H9 (cell line): ENCODE measurements at regions not wholly inside any gene's neighbourhood (a gene's known extent, or its start where the extent isn't known, plus 50 kb on each side); places are given as distances from the start of the nearest gene placed in this dataset.

Source experiments
- DNase-seq: peaks from one replicate; pipeline ENCODE4 v3.0.0-alpha.2; 2017
- H2AFZ ChIP-seq: one replicate; pipeline ENCODE4 v1.6.1; 2013; ENCODE audit warnings: mild to moderate bottlenecking, low read length, control low read depth, moderate library complexity
- H2AK5ac ChIP-seq: 2 replicates; pipeline ENCODE4 v1.6.1; 2013; ENCODE audit warnings: low read length, control low read depth, mixed read lengths; ENCODE audit not compliant: insufficient read length
- H2BK120ac ChIP-seq: one replicate; pipeline ENCODE4 v1.6.1; 2013; ENCODE audit warnings: low read depth, mild to moderate bottlenecking, low read length, control low read depth, inconsistent platforms; ENCODE audit not compliant: poor library complexity, severe bottlenecking
- H2BK12ac ChIP-seq: 2 replicates; pipeline ENCODE4 v1.6.1; 2013; ENCODE audit warnings: low read length, control low read depth, mixed read lengths, low read depth; ENCODE audit not compliant: insufficient read length
- H2BK15ac ChIP-seq: 2 replicates; pipeline ENCODE4 v1.6.1; 2013; ENCODE audit warnings: low read depth, low read length, control low read depth
- H2BK20ac ChIP-seq: one replicate; pipeline ENCODE4 v1.6.1; 2013; ENCODE audit warnings: low read depth, mild to moderate bottlenecking, low read length, control low read depth, inconsistent platforms; ENCODE audit not compliant: poor library complexity, severe bottlenecking
- H2BK5ac ChIP-seq: 2 replicates; pipeline ENCODE4 v1.6.1; 2013; ENCODE audit warnings: low read length, control low read depth, mixed read lengths; ENCODE audit not compliant: insufficient read length
- H3K14ac ChIP-seq: 2 replicates; pipeline ENCODE4 v1.6.1; 2013; ENCODE audit warnings: low read length, control low read depth; ENCODE audit not compliant: insufficient read depth
- H3K18ac ChIP-seq: 2 replicates; pipeline ENCODE4 v1.6.1; 2013; ENCODE audit warnings: low read depth, mild to moderate bottlenecking, mixed read lengths, low read length, control low read depth; ENCODE audit not compliant: insufficient read length
- H3K23ac ChIP-seq: 2 replicates; pipeline ENCODE4 v1.6.1; 2013; ENCODE audit warnings: low read length, control low read depth, mixed read lengths, low read depth; ENCODE audit not compliant: insufficient read length
- H3K23me2 ChIP-seq: 2 replicates; pipeline ENCODE4 v1.6.1; 2013; ENCODE audit warnings: low read depth, mild to moderate bottlenecking, mixed read lengths, low read length, control low read depth; ENCODE audit not compliant: insufficient read length, poor library complexity, severe bottlenecking
- H3K27ac ChIP-seq: 2 replicates; pipeline ENCODE4 v1.5.1; 2013; ENCODE audit warnings: low read length, control low read depth, mixed read lengths, low read depth; ENCODE audit not compliant: insufficient read length
- H3K27me3 ChIP-seq: 2 replicates; pipeline ENCODE4 v1.6.1; 2013; ENCODE audit warnings: low read length, control low read depth, inconsistent platforms; ENCODE audit not compliant: insufficient read depth
- H3K4ac ChIP-seq: 2 replicates; pipeline ENCODE4 v1.6.1; 2013; ENCODE audit warnings: low read depth, mild to moderate bottlenecking, control low read depth, inconsistent platforms, low read length, moderate library complexity
- H3K4me1 ChIP-seq: 2 replicates; pipeline ENCODE4 v1.6.1; 2013; ENCODE audit warnings: low read length, control low read depth, inconsistent platforms; ENCODE audit not compliant: insufficient read depth
- H3K4me2 ChIP-seq: 2 replicates; pipeline ENCODE4 v1.6.1; 2013; ENCODE audit warnings: low read length, control low read depth, mixed read lengths; ENCODE audit not compliant: insufficient read length, insufficient read depth
- H3K56ac ChIP-seq: 2 replicates; pipeline ENCODE4 v1.6.1; 2013; ENCODE audit warnings: low read depth, mild to moderate bottlenecking, mixed read lengths, low read length, control low read depth; ENCODE audit not compliant: insufficient read length
- H3K79me1 ChIP-seq: 2 replicates; pipeline ENCODE4 v1.6.1; 2013; ENCODE audit warnings: low read depth, mild to moderate bottlenecking, moderate library complexity, low read length, control low read depth, inconsistent platforms; ENCODE audit not compliant: insufficient read depth, poor library complexity, severe bottlenecking
- H3K79me2 ChIP-seq: 2 replicates; pipeline ENCODE4 v1.6.1; 2013; ENCODE audit warnings: low read length, control low read depth, inconsistent platforms; ENCODE audit not compliant: insufficient read depth
- H3K9ac ChIP-seq: 2 replicates; pipeline ENCODE4 v1.6.1; 2013; ENCODE audit warnings: low read length, control low read depth, mixed read lengths; ENCODE audit not compliant: insufficient read length; ENCODE audit errors: extremely low read depth
- H3K9me3 ChIP-seq: one replicate; pipeline ENCODE4 v1.6.1; 2013; ENCODE audit warnings: low read depth, low read length, inconsistent platforms; ENCODE audit not compliant: control insufficient read depth
- H3T11ph ChIP-seq: one replicate; pipeline ENCODE4 v1.6.1; 2013; ENCODE audit warnings: mild to moderate bottlenecking, low read length, control low read depth, inconsistent platforms
- H4K20me1 ChIP-seq: one replicate; pipeline ENCODE4 v1.6.1; 2013; ENCODE audit not compliant: control insufficient read depth, insufficient read length, insufficient read depth
- H4K5ac ChIP-seq: 2 replicates; pipeline ENCODE4 v1.6.1; 2013; ENCODE audit warnings: low read depth, mild to moderate bottlenecking, mixed read lengths, low read length, control low read depth; ENCODE audit not compliant: insufficient read length
- H4K8ac ChIP-seq: replicated peaks from 2 replicates; pipeline ENCODE4 v1.6.1; 2013; ENCODE audit warnings: low read length, control low read depth, mixed read lengths, low read depth; ENCODE audit not compliant: insufficient read length
- H4K91ac ChIP-seq: 2 replicates; pipeline ENCODE4 v1.6.1; 2013; ENCODE audit warnings: low read depth, mild to moderate bottlenecking, moderate library complexity, mixed read lengths, low read length, control low read depth; ENCODE audit not compliant: insufficient read length
- H3K27ac Mint-ChIP-seq, 3 experiments: 2 replicates in 2 of 3; 3 replicates in 1 of 3; pipeline ENCODE4 v1.8.0; 2020 to 2021; ENCODE audit warnings: mixed read lengths in 3 of 3, mild to moderate bottlenecking in 1 of 3, moderate library complexity in 1 of 3
- H3K27me3 Mint-ChIP-seq: 2 replicates; pipeline ENCODE4 v1.8.0; 2021; ENCODE audit warnings: low read depth, mild to moderate bottlenecking, moderate library complexity, mixed read lengths
- H3K36me3 Mint-ChIP-seq, 3 experiments: 2 replicates in 2 of 3; 3 replicates in 1 of 3; pipeline ENCODE4 v1.8.0; 2020 to 2021; ENCODE audit warnings: low read depth in 3 of 3, mixed read lengths in 3 of 3; ENCODE audit not compliant: insufficient read depth in 1 of 3
- H3K4me1 Mint-ChIP-seq, 2 experiments: 2 replicates each; pipeline ENCODE4 v1.8.0; 2020; ENCODE audit warnings: mixed read lengths in 2 of 2
- H3K4me3 Mint-ChIP-seq, 2 experiments: 2 replicates in 1 of 2; 3 replicates in 1 of 2; pipeline ENCODE4 v1.8.0; 2020 to 2021; ENCODE audit warnings: mild to moderate bottlenecking in 2 of 2, mixed read lengths in 2 of 2, moderate library complexity in 1 of 2
- H3K9me3 Mint-ChIP-seq, 2 experiments: 2 replicates in 1 of 2; 3 replicates in 1 of 2; pipeline ENCODE4 v1.8.0; 2020; ENCODE audit warnings: mild to moderate bottlenecking in 2 of 2, mixed read lengths in 2 of 2, moderate library complexity in 1 of 2
- CTCF ChIP-seq: fragments of 200-600 bp; sonication (generic); conservative IDR thresholded peaks from 3 replicates; pipeline ENCODE4 v1.8.0; 2021; ENCODE audit warnings: antibody characterized with exemption, mild to moderate bottlenecking
- WGBS: extraction: QIAGEN DNeasy Blood & Tissue Kit; methylation state at CpG from one replicate; pipeline ENCODE4 v1.1.7; 2013; ENCODE audit warnings: missing lambda C conversion rate, low lambda C conversion rate, mixed read lengths; ENCODE audit not compliant: insufficient read length; ENCODE audit errors: extremely low coverage; 5-methylcytosine and 5-hydroxymethylcytosine counted together

DNA sequence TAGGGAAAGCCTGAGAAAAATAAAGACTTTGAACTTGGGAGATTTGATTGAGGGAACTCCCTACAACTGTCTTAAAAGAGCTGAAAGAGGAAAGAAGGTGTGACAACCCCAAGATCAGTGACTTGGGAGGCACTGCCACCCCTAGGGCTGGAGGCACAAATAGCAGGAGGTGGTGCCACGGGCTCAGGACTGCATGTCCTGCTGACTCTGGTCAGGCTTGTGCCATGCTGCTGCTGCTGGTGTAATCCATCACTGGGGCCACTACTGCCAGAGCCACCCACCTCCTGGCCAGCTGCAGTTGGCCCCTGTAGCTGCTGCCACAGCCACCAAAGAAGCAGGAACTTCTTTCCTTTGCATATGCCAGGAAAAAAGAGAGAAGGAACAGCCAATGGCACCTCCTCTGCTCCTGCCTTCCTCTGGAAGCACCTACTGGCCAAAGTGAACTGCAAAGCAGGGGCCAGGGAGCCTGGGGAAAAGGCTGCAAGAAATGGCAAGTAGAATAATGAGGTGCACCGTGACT, 730.3 kb downstream of the PTPRU start:
- no peak overlapping the region for H2BK12ac ChIP-seq
- no peak overlapping the region for H3K14ac ChIP-seq
- H3K4me1 ChIP-seq = peaks cover 2% of the 10 kb centered on the region; the same call in 1 of the 2 replicates
- H3K79me1 ChIP-seq = no peaks in the 10 kb centered on the region
- no CpG with 5 or more reads among the region's 2 CpGs for WGBS
- H3K23me2 ChIP-seq = no peaks in the 10 kb centered on the region
- no peaks in the 10 kb centered on the region for H3K9me3 ChIP-seq
- H3K27ac ChIP-seq = no peak overlapping the region
- peaks cover 2% of the 10 kb centered on the region; the same call in 1 of the 2 replicates for H3K27me3 ChIP-seq
- peaks cover 0 to 9% (median 3%) of the 10 kb centered on the region in 3 experiments; a peak in 2 of 7 replicates for H3K36me3 Mint-ChIP-seq
- H2BK15ac ChIP-seq = no peak overlapping the region
- H2BK20ac ChIP-seq = no peak overlapping the region
- H3K4me2 ChIP-seq = no peak overlapping the region
- H2AFZ ChIP-seq = no peak overlapping the region
- H4K91ac ChIP-seq = no peak overlapping the region
- H3K9me3 Mint-ChIP-seq = no peaks in the 10 kb centered on the region; a peak in 1 of 5 replicates
- no peak overlapping the region for H3K9ac ChIP-seq
- H3K79me2 ChIP-seq = no peaks in the 10 kb centered on the region
- H2BK120ac ChIP-seq = no peak overlapping the region
- H4K20me1 ChIP-seq = no peaks in the 10 kb centered on the region
- no peak overlapping the region for H3K23ac ChIP-seq
- H3K4me3 Mint-ChIP-seq = no peak overlapping the region
- H3K27ac Mint-ChIP-seq = no peak overlapping the region
- no peak overlapping the region for H4K5ac ChIP-seq
- H3K56ac ChIP-seq = no peak overlapping the region
- H4K8ac ChIP-seq = no peak overlapping the region
- H2BK5ac ChIP-seq = no peak overlapping the region
- no peak for TF ChIP-seq CTCF
- peaks cover 28% of the 10 kb centered on the region for H3K27me3 Mint-ChIP-seq
- no peak overlapping the region for H3K18ac ChIP-seq
- no peak overlapping the region for H3K4ac ChIP-seq
- peaks cover 32 to 35% of the 10 kb centered on the region in 2 experiments for H3K4me1 Mint-ChIP-seq
- peak; percentile 24 for DNase-seq
- H2AK5ac ChIP-seq = no peak overlapping the region
- no peak overlapping the region for H3T11ph ChIP-seq
